Kidney glomerular epithelial cell (primary cell): ENCODE measurements at regions not wholly inside any gene's neighbourhood (a gene's known extent, or its start where the extent isn't known, plus 50 kb on each side); places are given as distances from the start of the nearest gene placed in this dataset.

ENCODE experiments used
- DNase-seq: peaks from one replicate; lab custom pipeline; 2025; lab: John Stamatoyannopoulos, UW

GRCh38 chr6:156046841-156047449, 591.3 kb upstream of the NOX3 start:
- no peak for DNase-seq

- no peak for DNase-seq
Measured at GRCh38 chr6:156046268-156046665, 590.6 kb upstream of the NOX3 start.

- DNase-seq, result no peak
Measured at GRCh38 chr6:156045401-156046267, 590.0 kb upstream of the NOX3 start.

- no peak for DNase-seq
Measured at GRCh38 chr6:156033598-156033997, 578.0 kb upstream of the NOX3 start.

- DNase-seq, result no peak
Measured at GRCh38 chr6:156031516-156031915, 575.9 kb upstream of the NOX3 start.

- DNase-seq, result no peak
Measured at GRCh38 chr6:156030053-156030452, 574.4 kb upstream of the NOX3 start.

GRCh38 chr6:156029286-156029985, 573.8 kb upstream of the NOX3 start:
- no peak for DNase-seq

- no peak for DNase-seq
Measured at GRCh38 chr6:156028335-156029131, 572.9 kb upstream of the NOX3 start.

- DNase-seq, result no peak
Measured at GRCh38 chr6:156027248-156027626, 571.6 kb upstream of the NOX3 start.

GRCh38 chr6:156026486-156027247, 571.0 kb upstream of the NOX3 start:
- no peak for DNase-seq

GRCh38 chr6:156024339-156024738, 568.7 kb upstream of the NOX3 start:
- DNase-seq, result no peak

- DNase-seq, result peak; percentile 6
Measured at GRCh38 chr6:156021746-156022396, 566.2 kb upstream of the NOX3 start.

GRCh38 chr6:156017838-156018237, 562.2 kb upstream of the NOX3 start:
- peak; percentile 65 for DNase-seq

GRCh38 chr6:156016186-156016976, 560.7 kb upstream of the NOX3 start:
- peak; percentile 59 for DNase-seq

GRCh38 chr6:156013155-156013554, 557.5 kb upstream of the NOX3 start:
- DNase-seq, result no peak

- no peak for DNase-seq
Measured at GRCh38 chr6:156009656-156010055, 554.0 kb upstream of the NOX3 start.

GRCh38 chr6:156004796-156005195, 549.2 kb upstream of the NOX3 start:
- no peak for DNase-seq

GRCh38 chr6:155996151-155996550, 540.5 kb upstream of the NOX3 start:
- DNase-seq, result no peak

- DNase-seq, result no peak
Measured at GRCh38 chr6:155995281-155995680, 539.6 kb upstream of the NOX3 start.

- no peak for DNase-seq
Measured at GRCh38 chr6:155994086-155994485, 538.4 kb upstream of the NOX3 start.
